Type B pancreatic cell (in vitro differentiated cells): ENCODE measurements at regions not wholly inside any gene's neighbourhood (a gene's known extent, or its start where the extent isn't known, plus 50 kb on each side); places are given as distances from the start of the nearest gene placed in this dataset.

ENCODE experiments used
- DNase-seq: peaks from one replicate; pipeline ENCODE4 v3.0.0; 2021; ENCODE audit warnings: mixed read lengths; ENCODE audit not compliant: unreplicated experiment; ENCODE audit errors: extremely low spot score
- H3K27ac Mint-ChIP-seq: 2 replicates; pipeline ENCODE4 v1.8.0; 2021; ENCODE audit warnings: mild to moderate bottlenecking, mixed read lengths
- H3K27me3 Mint-ChIP-seq: 2 replicates; pipeline ENCODE4 v1.8.0; 2021; ENCODE audit warnings: mixed read lengths
- H3K36me3 Mint-ChIP-seq: 2 replicates; pipeline ENCODE4 v1.8.0; 2021; ENCODE audit warnings: mixed read lengths
- H3K4me1 Mint-ChIP-seq: one replicate; pipeline ENCODE4 v1.8.0; 2021; ENCODE audit warnings: mixed read lengths; ENCODE audit not compliant: unreplicated experiment
- H3K4me3 Mint-ChIP-seq: 2 replicates; pipeline ENCODE4 v1.8.0; 2021; ENCODE audit warnings: mild to moderate bottlenecking, mixed read lengths
- H3K9me3 Mint-ChIP-seq: 2 replicates; pipeline ENCODE4 v1.8.0; 2021; ENCODE audit warnings: mixed read lengths
- TF ChIP-seq, protein P1 (sequence below): fragments of 200-600 bp; sonication (generic); conservative IDR thresholded peaks from 2 replicates; pipeline ENCODE4 v1.5.0; 2021; ENCODE audit warnings: antibody characterized with exemption, mild to moderate bottlenecking

DNA sequence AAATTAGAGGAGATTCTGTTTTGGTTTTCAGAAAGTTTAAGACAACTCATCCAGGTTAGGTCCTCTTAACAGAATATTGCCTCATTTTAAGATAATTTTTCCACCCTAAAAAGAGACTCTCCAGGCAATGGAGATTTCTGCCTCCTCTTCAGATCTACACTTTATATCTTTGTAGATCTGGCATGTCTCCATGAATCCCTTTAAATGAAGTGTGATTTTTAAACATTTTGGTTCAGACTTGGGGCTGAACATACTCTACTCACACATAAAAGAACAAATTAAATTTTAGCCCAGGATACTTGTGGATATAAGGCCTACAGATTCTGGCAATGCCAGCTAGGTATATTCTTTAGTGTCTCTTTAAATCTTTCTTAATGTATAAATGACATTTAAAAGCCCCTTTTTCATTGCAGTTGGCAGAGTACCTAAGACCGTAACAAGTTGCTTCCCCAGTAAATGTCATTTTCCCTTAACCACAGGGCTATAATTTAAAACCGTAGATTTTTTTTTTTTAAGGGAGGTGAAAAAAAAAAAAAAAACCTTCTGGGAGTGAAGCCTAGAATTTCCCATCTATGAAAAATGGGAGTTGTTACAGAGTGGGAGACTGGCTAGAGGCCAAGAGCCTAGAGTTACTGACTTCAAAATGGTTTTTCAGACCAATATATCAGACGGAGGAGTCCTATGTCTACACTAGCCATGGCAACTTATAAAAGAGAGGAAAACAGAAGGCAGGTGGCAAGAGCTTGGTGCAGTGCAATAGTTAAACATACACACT, 207.8 kb upstream of the TARS1 start:
- no peak for DNase-seq
- Mint-ChIP-seq H3K9me3 (no peaks in the 10 kb centered on the region), H3K27ac (no peak overlapping the region), H3K36me3 (no peaks in the 10 kb centered on the region), H3K4me1 (peaks cover 38% of the 10 kb centered on the region), H3K27me3 (no peaks in the 10 kb centered on the region), H3K4me3 (no peak overlapping the region)
- TF ChIP-seq, protein P1, sequence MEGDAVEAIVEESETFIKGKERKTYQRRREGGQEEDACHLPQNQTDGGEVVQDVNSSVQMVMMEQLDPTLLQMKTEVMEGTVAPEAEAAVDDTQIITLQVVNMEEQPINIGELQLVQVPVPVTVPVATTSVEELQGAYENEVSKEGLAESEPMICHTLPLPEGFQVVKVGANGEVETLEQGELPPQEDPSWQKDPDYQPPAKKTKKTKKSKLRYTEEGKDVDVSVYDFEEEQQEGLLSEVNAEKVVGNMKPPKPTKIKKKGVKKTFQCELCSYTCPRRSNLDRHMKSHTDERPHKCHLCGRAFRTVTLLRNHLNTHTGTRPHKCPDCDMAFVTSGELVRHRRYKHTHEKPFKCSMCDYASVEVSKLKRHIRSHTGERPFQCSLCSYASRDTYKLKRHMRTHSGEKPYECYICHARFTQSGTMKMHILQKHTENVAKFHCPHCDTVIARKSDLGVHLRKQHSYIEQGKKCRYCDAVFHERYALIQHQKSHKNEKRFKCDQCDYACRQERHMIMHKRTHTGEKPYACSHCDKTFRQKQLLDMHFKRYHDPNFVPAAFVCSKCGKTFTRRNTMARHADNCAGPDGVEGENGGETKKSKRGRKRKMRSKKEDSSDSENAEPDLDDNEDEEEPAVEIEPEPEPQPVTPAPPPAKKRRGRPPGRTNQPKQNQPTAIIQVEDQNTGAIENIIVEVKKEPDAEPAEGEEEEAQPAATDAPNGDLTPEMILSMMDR: no peak

DNA sequence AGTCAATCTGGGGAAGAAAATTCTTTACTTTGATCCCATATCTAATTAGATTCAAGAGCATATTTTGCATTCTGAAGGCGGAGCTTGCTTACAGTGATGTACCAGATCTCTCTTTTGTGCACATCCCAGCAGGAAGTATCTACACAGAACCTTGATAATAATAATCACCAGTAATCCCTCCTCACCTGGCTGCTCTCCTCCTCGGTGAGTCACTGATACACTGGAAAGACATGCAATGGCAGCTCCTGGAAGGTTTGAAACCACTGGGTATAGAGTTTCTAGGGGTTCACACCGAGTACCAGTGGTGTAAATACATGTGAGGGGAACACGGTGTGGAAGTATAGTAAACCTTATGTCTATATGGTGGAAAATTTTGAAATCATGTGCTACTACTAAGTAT, 205.5 kb upstream of the TARS1 start:
- no peak overlapping the region for H3K4me3 Mint-ChIP-seq
- no peak overlapping the region for H3K27ac Mint-ChIP-seq
- H3K36me3 Mint-ChIP-seq: no peaks in the 10 kb centered on the region
- TF ChIP-seq, protein P1: no peak
- H3K27me3 Mint-ChIP-seq: no peaks in the 10 kb centered on the region
- no peaks in the 10 kb centered on the region for H3K9me3 Mint-ChIP-seq
- no peak for DNase-seq
- H3K4me1 Mint-ChIP-seq: peaks cover 28% of the 10 kb centered on the region

DNA sequence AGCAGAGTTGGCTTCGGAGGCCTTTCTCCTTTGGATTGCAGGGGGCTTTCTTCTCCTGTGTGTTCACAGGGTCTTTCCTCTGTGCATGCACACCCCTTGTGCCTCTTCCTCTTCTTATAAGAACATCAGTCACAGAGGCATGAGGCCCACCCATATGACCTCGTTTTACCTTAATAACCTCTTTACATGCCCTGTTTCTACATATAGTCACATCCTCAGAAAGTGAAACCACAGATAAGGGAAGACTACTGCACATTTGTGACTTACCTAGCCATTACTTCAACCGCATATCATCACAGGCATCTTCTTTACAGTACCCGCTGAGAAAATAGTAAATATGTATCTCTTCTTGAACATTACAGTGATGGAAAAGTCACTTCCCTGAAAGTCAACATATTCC, 204.9 kb upstream of the TARS1 start:
- TF ChIP-seq, protein P1: no peak
- DNase-seq: no peak
- no peak overlapping the region for H3K4me3 Mint-ChIP-seq
- H3K4me1 Mint-ChIP-seq: peaks cover 23% of the 10 kb centered on the region
- no peaks in the 10 kb centered on the region for H3K9me3 Mint-ChIP-seq
- no peak overlapping the region for H3K27ac Mint-ChIP-seq
- no peaks in the 10 kb centered on the region for H3K36me3 Mint-ChIP-seq
- no peaks in the 10 kb centered on the region for H3K27me3 Mint-ChIP-seq

DNA sequence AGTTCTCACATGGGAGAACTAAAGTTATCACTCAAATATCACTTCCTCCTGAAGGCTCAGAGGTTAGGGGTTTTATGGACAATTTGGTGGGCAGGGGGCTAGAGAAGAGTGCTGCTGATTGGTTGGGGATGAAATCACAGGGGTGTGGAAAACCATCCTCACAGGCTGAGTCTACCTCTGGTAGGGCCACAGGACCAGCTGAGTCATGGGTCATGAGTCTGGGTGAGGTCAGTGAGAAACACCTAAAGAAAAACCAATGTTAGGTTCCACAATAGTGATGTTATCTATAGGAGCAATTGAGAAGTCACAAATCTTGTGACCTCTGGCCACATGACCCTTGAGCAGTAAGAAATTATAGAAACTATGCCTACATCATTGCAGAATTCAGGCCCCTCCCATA, 203.3 kb upstream of the TARS1 start:
- peaks cover 25% of the 10 kb centered on the region for H3K4me1 Mint-ChIP-seq
- no peaks in the 10 kb centered on the region for H3K27me3 Mint-ChIP-seq
- no peaks in the 10 kb centered on the region for H3K9me3 Mint-ChIP-seq
- TF ChIP-seq, protein P1: no peak
- no peak for DNase-seq
- no peak overlapping the region for H3K4me3 Mint-ChIP-seq
- H3K36me3 Mint-ChIP-seq: no peaks in the 10 kb centered on the region
- H3K27ac Mint-ChIP-seq: no peak overlapping the region

DNA sequence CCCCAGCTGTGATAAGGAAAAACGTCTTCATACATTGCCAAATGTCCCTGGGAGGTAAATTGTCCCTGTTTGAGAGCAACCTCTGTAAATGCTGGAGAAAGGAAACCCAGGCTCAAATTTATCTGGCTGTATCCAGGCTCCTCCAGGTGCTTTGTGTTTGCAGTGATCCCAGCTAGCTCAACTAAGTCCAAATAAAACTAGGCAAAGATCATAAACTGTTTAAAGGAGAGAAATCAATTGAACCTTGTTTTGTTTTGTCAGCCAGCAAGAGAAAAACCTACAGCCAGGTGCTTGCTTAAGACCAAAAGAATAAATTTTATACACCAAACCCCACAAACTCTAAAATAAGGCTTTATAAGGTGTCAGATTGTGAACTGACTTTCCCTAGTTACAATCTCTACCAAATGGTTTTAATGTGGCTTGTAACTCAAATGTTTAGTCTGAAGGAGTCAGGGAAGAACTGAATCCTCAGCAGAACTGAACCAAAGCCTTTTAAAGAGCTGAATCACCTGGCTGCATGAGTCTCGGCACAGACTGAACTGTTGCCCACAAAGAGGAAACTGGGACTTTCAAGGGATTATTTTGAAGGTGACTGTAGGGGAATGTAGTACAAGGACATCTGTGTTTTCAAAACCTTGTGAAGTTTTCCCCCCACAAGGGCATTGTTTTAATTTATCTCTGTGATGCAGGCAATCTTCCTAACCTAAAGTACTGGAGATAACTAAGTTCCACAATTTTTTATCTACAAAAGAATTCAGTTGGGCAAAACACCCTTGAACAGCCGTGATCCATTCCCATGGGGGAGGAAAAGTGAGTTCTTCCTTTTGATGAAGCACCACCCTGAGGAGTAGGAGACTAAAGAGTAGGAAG, 201.7 kb upstream of the TARS1 start:
- DNase-seq: no peak
- no peaks in the 10 kb centered on the region for H3K36me3 Mint-ChIP-seq
- H3K9me3 Mint-ChIP-seq: no peaks in the 10 kb centered on the region
- H3K27ac Mint-ChIP-seq: no peak overlapping the region
- TF ChIP-seq, protein P1: no peak
- H3K4me1 Mint-ChIP-seq: peaks cover 18% of the 10 kb centered on the region
- no peak overlapping the region for H3K4me3 Mint-ChIP-seq
- H3K27me3 Mint-ChIP-seq: no peaks in the 10 kb centered on the region
